DMS53 (cell line): ENCODE measurements at regions not wholly inside any gene's neighbourhood (a gene's known extent, or its start where the extent isn't known, plus 50 kb on each side); places are given as distances from the start of the nearest gene placed in this dataset.
"Not testable (repeated sequence)": the region's sequence is repeated elsewhere in the genome, so short reads cannot be mapped to it uniquely, and the experiment has no call there.

Source experiments
- DNase-seq: peaks from one replicate; lab custom pipeline; 2025; lab: John Stamatoyannopoulos, UW

- DNase-seq, result peak; percentile 25
Measured at GRCh38 chr14:45716572-45716971, 463.6 kb upstream of the MIS18BP1 start.

DNA sequence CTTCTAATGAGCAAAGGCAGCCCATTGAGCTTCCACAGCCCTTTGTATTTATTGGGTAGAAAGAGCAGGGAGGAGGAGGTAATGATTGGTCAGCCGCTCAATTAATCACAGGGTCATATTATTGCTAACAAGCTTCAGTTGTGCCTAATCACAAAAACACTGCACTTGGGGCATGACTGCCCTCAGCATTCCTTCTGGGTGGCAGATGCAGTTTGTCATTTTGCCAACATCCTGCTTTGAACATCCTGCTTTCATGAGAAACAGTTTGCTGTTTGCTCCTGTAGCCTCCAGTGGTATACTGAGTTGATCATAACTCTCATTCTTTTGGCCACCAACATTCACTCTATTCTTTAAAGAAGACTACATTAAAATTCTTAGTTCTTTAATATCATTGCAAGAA, 462.9 kb upstream of the MIS18BP1 start:
- no peak for DNase-seq

DNA sequence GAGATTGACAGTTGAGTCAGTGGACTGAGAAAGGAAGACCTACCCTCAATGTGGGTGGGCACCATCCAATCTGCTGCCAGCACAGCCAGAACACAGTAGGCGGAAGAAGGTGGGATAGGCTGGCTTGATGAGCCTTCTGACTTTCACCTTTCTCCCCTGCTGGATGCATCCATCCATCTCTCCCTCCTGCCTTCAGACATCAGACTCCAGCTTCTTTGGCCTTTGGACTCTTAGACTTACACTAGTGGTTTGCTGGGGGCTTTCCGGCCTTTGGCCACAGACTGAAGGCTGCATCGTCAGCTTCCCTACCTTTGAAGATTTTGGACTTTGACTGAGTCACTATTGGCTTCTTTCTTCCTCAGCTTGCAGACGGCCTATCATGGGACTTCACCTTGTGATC, 456.5 kb upstream of the MIS18BP1 start:
- DNase-seq, result no peak

- DNase-seq, result peak; percentile 4
Measured at GRCh38 chr14:45705940-45706534, 453.0 kb upstream of the MIS18BP1 start.

DNA sequence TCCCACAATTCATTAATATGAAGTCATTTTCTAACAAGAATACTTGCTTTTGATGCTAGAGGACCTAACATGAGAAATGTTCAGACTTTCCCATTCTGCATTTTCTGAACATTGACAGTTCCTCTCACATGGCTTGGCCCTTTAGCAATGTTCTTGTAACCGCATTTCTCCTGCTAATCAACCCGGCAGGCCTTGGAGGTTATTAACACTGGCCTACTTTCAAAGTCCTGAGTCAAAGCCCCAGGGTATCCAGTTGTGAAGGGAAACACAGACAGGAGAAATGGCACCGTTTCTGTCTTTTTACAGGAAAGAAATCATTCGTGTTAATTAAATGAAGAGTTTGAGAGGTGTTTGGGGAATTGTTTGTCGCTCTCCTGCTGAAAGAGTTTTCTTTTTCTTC, 446.5 kb upstream of the MIS18BP1 start:
- DNase-seq, result no peak

GRCh38 chr14:45698462-45699134, 445.6 kb upstream of the MIS18BP1 start:
- DNase-seq, result peak; percentile 51

- DNase-seq, result no peak
Measured at GRCh38 chr14:45686771-45687170, 433.8 kb upstream of the MIS18BP1 start.

GRCh38 chr14:45680531-45680930, 427.5 kb upstream of the MIS18BP1 start:
- DNase-seq, result no peak

GRCh38 chr14:45679853-45680252, 426.9 kb upstream of the MIS18BP1 start:
- peak; percentile 11 for DNase-seq

DNA sequence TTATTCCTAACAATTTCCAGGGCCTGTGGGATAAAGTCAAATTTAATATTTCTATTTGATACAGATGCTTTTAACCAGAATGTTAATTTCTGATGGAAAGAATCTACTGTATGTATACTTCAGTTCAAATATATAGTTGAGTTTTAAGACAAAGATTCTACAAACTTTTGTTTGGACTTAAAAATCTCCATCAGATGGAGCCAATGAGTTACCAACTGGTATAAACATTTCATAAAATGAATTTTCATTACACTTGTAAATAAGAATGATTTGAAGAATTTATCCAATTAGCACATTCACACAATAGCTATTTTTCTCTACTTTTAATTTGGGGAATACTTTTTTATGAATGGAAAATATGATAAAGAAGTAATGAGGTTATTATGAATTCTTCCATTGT, 425.2 kb upstream of the MIS18BP1 start:
- DNase-seq, result no peak

DNA sequence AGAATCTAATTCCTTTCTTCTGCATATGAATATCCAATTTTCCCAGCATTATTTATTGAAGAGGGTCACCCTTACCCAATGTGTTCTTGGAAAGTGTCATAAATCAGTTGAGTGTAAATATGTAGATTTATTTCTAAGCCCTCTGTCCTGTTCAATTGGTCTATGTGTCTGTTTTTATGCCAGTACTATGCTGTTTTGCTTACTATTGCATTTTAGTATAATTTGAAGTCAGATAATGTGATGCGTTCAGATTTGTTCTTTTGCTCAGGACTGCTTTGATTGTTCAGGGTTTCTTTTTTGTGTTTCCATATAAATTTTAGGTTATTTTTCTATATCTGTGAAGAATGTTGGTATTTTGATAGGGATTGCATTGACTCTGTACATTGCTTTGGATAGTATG, 420.4 kb upstream of the MIS18BP1 start:
- no peak for DNase-seq

DNA sequence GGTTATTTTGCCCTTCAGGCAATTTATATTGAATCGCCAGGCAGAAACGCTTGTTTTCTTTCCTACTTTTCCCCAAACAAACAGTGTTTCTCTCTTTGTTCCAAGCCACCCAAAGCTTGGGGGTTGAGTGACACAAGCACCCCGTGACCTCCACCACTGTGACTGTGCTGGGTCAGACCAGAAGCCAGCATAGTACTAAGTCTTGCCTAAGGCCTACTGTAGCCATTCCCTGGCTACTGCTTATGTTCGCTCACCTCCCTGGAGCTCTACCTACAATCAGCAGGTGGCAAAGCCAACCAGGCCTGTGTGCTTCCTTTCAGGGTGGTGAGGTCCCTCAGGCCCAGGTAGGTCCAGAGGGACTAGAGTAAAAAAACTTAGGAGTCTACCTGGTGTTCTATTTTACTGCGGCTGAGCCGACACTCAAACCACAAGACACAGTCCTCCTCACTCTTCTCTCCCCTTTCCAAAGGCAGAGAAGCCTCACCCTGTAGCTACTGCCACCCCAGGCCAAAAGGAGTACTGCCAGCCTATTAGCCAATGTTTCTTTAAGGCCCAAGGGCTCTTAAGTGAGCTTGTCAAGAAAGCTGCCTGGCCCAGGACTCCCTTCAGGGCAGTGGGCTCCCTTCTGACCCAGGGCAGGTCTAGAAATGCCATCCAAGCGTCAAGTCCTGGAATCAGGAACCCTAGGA, 411.8 kb upstream of the MIS18BP1 start:
- DNase-seq, result peak; percentile 20

DNA sequence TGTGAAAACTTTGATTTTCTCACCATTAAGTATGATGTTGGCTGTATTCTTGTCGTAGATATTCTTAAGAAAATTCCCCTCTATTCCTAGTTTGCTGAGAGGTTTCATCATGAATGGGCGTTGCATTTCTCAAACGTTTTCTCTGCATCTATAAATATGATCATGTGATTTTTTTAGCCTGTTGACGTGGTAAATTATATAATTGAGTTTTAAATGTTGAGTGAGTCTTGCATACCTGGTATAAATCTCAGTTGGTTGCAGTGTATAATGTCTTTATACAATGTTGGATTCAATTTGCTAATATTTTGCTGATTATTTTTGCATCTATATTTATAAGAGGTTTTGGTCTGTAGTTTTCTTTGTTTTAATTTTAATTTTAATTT, 405.9 kb upstream of the MIS18BP1 start:
- no peak for DNase-seq

- DNase-seq, result peak; percentile 17
Measured at GRCh38 chr14:45658226-45658916, 405.4 kb upstream of the MIS18BP1 start.

DNA sequence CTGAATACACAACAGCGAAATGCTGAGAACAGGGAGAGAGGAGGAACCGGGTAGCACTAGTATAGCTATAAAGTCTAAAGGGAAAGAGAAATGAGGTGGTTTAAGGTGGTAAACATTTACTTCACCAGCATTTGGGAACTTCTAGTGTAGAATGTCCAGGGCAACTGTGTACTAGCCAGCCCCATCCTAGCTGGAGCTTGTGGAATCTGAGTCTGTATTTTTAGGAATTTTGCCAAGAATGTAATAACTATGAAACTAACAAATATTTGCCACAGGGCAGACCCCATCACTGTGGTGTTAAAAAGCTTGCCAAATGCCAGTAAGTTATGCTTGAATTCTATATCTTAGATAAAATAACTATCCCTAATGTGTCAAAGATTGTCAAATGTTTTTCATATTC, 398.9 kb upstream of the MIS18BP1 start:
- no peak for DNase-seq

DNA sequence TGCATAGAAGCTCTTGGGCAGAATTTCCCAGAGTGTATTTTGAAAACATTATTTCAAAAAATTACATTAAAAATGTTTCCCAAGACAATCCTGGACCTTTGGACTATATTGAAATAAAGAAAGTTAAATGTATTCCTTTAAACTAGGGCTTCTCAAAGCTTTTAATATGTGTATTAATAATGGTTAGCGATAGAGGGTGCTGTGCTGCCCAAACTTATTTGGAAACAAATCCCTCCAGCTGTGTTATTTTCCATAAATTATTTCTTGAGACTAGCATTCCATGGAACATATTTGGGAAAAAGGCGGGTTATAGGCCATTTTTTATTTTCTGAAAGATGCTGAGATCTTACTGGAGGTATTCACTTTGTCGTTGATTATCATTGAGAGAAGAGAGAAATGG, 397.8 kb upstream of the MIS18BP1 start:
- no peak for DNase-seq

DNA sequence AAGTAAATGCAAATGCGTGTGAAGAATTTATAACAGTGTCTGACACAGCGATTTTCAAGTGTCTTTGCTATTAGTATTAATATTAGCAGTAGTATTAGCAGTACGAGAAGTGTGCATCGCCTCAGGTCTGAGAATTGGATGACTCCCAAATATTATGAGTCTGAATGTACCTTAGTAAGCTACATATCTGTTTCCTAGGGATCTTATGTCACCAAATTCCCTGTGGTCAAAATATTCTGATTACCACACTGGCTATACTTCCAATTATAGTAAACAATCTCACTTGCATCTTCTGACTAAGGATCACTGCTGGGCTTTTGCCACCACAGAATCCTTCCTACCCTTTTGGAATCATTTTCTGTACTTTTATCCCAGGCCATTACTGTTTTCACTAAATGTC, 396.0 kb upstream of the MIS18BP1 start:
- no peak for DNase-seq

DNA sequence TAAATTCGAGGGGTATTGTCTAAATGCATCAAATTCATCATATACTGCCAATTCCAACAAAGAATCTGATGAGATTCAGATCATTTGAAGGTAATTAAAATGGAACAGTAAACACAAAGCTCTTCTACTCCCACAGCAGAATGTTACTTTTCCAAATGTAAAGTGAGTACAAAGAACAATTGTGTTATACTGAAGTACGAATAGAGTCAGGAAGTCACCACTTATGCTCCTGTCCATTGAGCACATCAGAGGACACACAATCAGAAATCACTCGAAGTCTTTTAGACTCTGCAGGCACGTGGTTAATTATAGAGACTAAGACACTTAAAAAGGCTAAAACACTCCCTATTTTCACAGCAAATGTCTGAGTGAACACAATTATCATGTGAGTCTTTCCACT, 388.5 kb upstream of the MIS18BP1 start:
- peak; percentile 4 for DNase-seq

GRCh38 chr14:45634651-45635441, 381.8 kb upstream of the MIS18BP1 start:
- DNase-seq, result not testable (repeated sequence)

DNA sequence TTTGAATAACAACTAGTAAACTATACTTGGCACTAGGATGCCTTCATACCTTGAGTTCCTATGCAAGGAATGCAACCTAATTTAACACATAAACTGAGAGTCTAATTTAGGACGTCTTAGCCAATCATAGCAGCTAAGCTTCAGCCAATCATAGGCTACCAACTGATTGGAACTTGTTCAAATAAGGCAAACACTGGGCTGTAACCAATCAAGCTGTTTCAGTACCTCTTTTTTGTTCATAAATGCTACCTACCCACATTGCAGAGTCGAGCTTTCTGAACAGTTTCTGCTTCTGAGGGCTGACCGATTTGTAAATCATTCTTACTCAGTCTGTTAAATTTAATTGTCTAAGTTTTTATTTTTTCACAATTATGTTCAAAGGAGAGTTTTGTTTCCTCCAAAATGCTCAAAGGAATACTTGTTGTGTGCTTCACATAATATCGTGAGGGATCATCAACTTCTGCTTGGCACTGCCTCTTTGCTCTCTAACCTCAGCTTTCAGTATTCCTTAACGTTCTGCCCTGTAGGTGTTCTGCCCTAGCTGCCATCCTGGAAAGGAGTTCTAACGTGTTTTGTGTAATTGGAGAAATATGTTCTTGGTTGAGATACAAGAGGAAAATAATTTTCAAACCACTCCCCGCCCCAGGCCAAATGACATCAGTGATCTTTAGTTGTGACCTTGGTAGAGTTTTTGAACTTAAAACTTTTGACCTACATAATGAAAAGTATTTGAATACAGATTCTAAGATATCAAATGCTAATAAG, 380.4 kb upstream of the MIS18BP1 start:
- DNase-seq, result no peak

DNA sequence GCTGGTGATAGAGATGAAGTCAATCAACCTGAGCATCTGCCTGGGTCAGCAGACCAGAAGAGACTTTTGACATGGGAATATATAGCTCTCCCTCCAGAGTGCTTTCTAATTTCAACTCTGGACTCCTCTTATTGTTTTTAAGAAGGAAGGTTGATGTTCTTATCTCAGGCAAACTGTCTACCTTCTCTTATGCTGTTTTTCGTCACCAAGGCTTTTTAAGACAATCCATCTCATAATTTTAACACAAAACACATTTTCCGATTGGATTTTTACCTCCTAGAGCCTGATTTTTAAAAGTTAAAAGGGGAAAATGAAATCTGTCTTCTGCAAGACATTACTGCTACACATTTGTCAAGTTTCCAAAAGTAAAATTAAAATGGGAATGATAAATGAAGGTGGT, 368.7 kb upstream of the MIS18BP1 start:
- DNase-seq, result no peak
